Keratinocyte (primary cell): ENCODE measurements at regions not wholly inside any gene's neighbourhood (a gene's known extent, or its start where the extent isn't known, plus 50 kb on each side); places are given as distances from the start of the nearest gene placed in this dataset.

ENCODE experiments used
- CTCF ChIP-seq, 3 experiments: IDR thresholded peaks in 1 of 3; conservative IDR thresholded peaks in 1 of 3; optimal IDR thresholded peaks in 1 of 3; 2 replicates in 2 of 3; 3 replicates in 1 of 3; pipeline versions ENCODE3 to v1.5.1; 2011; ENCODE audit warnings: low read length in 3 of 3, mild to moderate bottlenecking in 3 of 3, moderate library complexity in 2 of 3, control low read depth in 1 of 3, inconsistent platforms in 1 of 3; ENCODE audit not compliant: insufficient read depth in 2 of 3; ENCODE audit errors: extremely low read depth in 1 of 3
- EZH2 ChIP-seq: IDR thresholded peaks from one replicate; pipeline ENCODE4 v1.6.1; 2012; ENCODE audit warnings: inconsistent platforms, mild to moderate bottlenecking, low read length, moderate library complexity

- TF ChIP-seq EZH2, result no peak
- no peak for TF ChIP-seq CTCF (optimal IDR thresholded peaks at IDR 0.05 in 1 of 3, IDR thresholded peaks at IDR 0.05 in 1 of 3, conservative IDR thresholded peaks at IDR 0.05 in 1 of 3; ENCODE audit: extremely low read depth in 1 of 3, insufficient read depth in 2 of 3, low read length in 3 of 3)
These were observed 491.3 kb upstream of the GJE1 start for GRCh38 chr6:141641406-141641805.
